Loucy (cell line): ENCODE measurements at regions not wholly inside any gene's neighbourhood (a gene's known extent, or its start where the extent isn't known, plus 50 kb on each side); places are given as distances from the start of the nearest gene placed in this dataset.

ENCODE experiments used
- H2AFZ ChIP-seq: fragments of 200-600 bp; sonication (generic); 2 replicates; pipeline ENCODE4 v1.6.0; 2016; ENCODE audit warnings: antibody characterized with exemption, mild to moderate bottlenecking, low read length, moderate library complexity
- H3F3A ChIP-seq: fragments of 200-600 bp; 2 replicates; pipeline ENCODE4 v1.6.0; 2016; ENCODE audit warnings: antibody characterized with exemption, low read depth, mild to moderate bottlenecking
- H3K27me3 ChIP-seq: fragments of 200-600 bp; sonication (generic); 2 replicates; pipeline ENCODE4 v1.6.1; 2014; ENCODE audit warnings: low read length, mild to moderate bottlenecking; ENCODE audit not compliant: insufficient read depth, poor library complexity, severe bottlenecking
- H3K36me3 ChIP-seq: fragments of 200-600 bp; sonication (generic); 2 replicates; pipeline ENCODE4 v1.6.1; 2016; ENCODE audit warnings: low read length; ENCODE audit not compliant: insufficient read depth
- H3K4me1 ChIP-seq: fragments of 200-600 bp; sonication (generic); 2 replicates; pipeline ENCODE4 v1.5.1; 2014; ENCODE audit warnings: low read length, mild to moderate bottlenecking; ENCODE audit not compliant: insufficient read depth, poor library complexity, severe bottlenecking
- H3K4me2 ChIP-seq: fragments of 200-600 bp; sonication (generic); 2 replicates; pipeline ENCODE4 v1.6.0; 2014; ENCODE audit warnings: antibody characterized with exemption, low read length, low read depth, mild to moderate bottlenecking; ENCODE audit not compliant: poor library complexity, severe bottlenecking
- H3K4me3 ChIP-seq: fragments of 200-600 bp; sonication (generic); 2 replicates; pipeline ENCODE4 v1.5.1; 2014; ENCODE audit warnings: low read length, mild to moderate bottlenecking, mixed read lengths; ENCODE audit not compliant: poor library complexity, severe bottlenecking
- H3K79me2 ChIP-seq: fragments of 200-600 bp; sonication (generic); 2 replicates; pipeline ENCODE4 v1.6.1; 2014; ENCODE audit warnings: low read length; ENCODE audit not compliant: insufficient read depth
- H3K9ac ChIP-seq: fragments of 200-600 bp; sonication (generic); 2 replicates; pipeline ENCODE4 v1.6.0; 2014; ENCODE audit warnings: mild to moderate bottlenecking, low read depth, low read length, moderate library complexity; ENCODE audit not compliant: poor library complexity, severe bottlenecking
- H3K9me2 ChIP-seq: fragments of 200-600 bp; sonication (generic); replicated peaks from 2 replicates; pipeline ENCODE4 v1.6.1; 2016; ENCODE audit warnings: low read depth, low read length, mixed read lengths
- H3K9me3 ChIP-seq: fragments of 200-600 bp; sonication (generic); 2 replicates; pipeline ENCODE4 v1.6.1; 2014; ENCODE audit warnings: mild to moderate bottlenecking, antibody characterized with exemption, low read length, low read depth; ENCODE audit not compliant: insufficient read depth
- H4K20me1 ChIP-seq: fragments of 200-600 bp; sonication (generic); 2 replicates; pipeline ENCODE4 v1.6.0; 2014; ENCODE audit warnings: antibody characterized with exemption, low read length, mild to moderate bottlenecking; ENCODE audit not compliant: insufficient read depth, poor library complexity, severe bottlenecking
- CTCF ChIP-seq: fragments of 200-600 bp; sonication (generic); conservative IDR thresholded peaks from 2 replicates; pipeline ENCODE4 v1.5.1; 2014; ENCODE audit warnings: mild to moderate bottlenecking, antibody characterized with exemption, low read length
- EZH2phosphoT487 ChIP-seq: fragments of 200-600 bp; IDR thresholded peaks from 2 replicates; pipeline ENCODE4 v1.6.1; 2018; ENCODE audit warnings: antibody characterized with exemption, mild to moderate bottlenecking, moderate library complexity, borderline replicate concordance

- no peaks in the 10 kb centered on the region for H3K9me2 ChIP-seq
- no peak overlapping the region for H3K9ac ChIP-seq
- no peak overlapping the region for H3K4me3 ChIP-seq
- H3K4me1 ChIP-seq = no peaks in the 10 kb centered on the region
- H3K27me3 ChIP-seq = no peaks in the 10 kb centered on the region
- no peaks in the 10 kb centered on the region for H3F3A ChIP-seq
- TF ChIP-seq EZH2phosphoT487 (no peak), CTCF (no peak)
- no peaks in the 10 kb centered on the region for H3K36me3 ChIP-seq
- H4K20me1 ChIP-seq = no peaks in the 10 kb centered on the region
- no peaks in the 10 kb centered on the region for H3K79me2 ChIP-seq
- no peak overlapping the region for H3K4me2 ChIP-seq
- H3K9me3 ChIP-seq = no peaks in the 10 kb centered on the region
- no peak overlapping the region for H2AFZ ChIP-seq
Measured at GRCh38 chr3:127452321-127452821, 138.2 kb downstream of the TPRA1 start.

- no peak for TF ChIP-seq CTCF
- TF ChIP-seq EZH2phosphoT487 = no peak
- Histone ChIP-seq H2AFZ (no peak overlapping the region), H3K9ac (no peak overlapping the region), H4K20me1 (no peaks in the 10 kb centered on the region), H3K79me2 (no peaks in the 10 kb centered on the region), H3K4me3 (no peak overlapping the region), H3K27me3 (no peaks in the 10 kb centered on the region), H3F3A (no peaks in the 10 kb centered on the region), H3K9me2 (no peaks in the 10 kb centered on the region), H3K36me3 (no peaks in the 10 kb centered on the region), H3K4me2 (no peak overlapping the region), H3K4me1 (no peaks in the 10 kb centered on the region), H3K9me3 (no peaks in the 10 kb centered on the region)
Measured at GRCh38 chr3:127451321-127451720, 139.2 kb downstream of the TPRA1 start.

- Histone ChIP-seq H3K79me2 (no peaks in the 10 kb centered on the region), H3K9me3 (no peaks in the 10 kb centered on the region), H3K27me3 (no peaks in the 10 kb centered on the region), H3K4me3 (no peak overlapping the region), H3F3A (no peaks in the 10 kb centered on the region), H3K36me3 (no peaks in the 10 kb centered on the region), H3K4me1 (no peaks in the 10 kb centered on the region), H3K4me2 (no peak overlapping the region), H3K9me2 (no peaks in the 10 kb centered on the region), H2AFZ (no peak overlapping the region), H4K20me1 (no peaks in the 10 kb centered on the region), H3K9ac (no peak overlapping the region)
- no peak for TF ChIP-seq EZH2phosphoT487
- no peak for TF ChIP-seq CTCF
Measured at GRCh38 chr3:127450331-127450730, 140.2 kb downstream of the TPRA1 start.
